Activated CD8-positive, alpha-beta memory T cell treated with anti-CD3 and anti-CD28 coated beads for 36 hours (primary cell): ENCODE measurements at regions not wholly inside any gene's neighbourhood (a gene's known extent, or its start where the extent isn't known, plus 50 kb on each side); places are given as distances from the start of the nearest gene placed in this dataset.
"Not testable (repeated sequence)": the region's sequence is repeated elsewhere in the genome, so short reads cannot be mapped to it uniquely, and the experiment has no call there.

ENCODE experiments used
- CTCF ChIA-PET: fragments of 350-600 bp; sonication (Branson Sonifier 250); formaldehyde crosslinking; loops from one replicate; lab custom pipeline; 2021; ENCODE audit warnings: antibody characterized with exemption; lab: Charles Lee
- POLR2A ChIA-PET: fragments of 350-600 bp; sonication (Branson Sonifier 250); formaldehyde crosslinking; loops from one replicate; lab custom pipeline; 2021; ENCODE audit warnings: antibody characterized with exemption; lab: Charles Lee

- ChIA-PET CTCF (no interaction called here), POLR2A (no interaction called here)
Observed at GRCh38 chr9:96108691-96109380, 193.1 kb downstream of the HSD17B3 start.

GRCh38 chr9:96107436-96107835 lies 194.5 kb downstream of the HSD17B3 start:
- ChIA-PET CTCF (no interaction called here), POLR2A (no interaction called here)

DNA sequence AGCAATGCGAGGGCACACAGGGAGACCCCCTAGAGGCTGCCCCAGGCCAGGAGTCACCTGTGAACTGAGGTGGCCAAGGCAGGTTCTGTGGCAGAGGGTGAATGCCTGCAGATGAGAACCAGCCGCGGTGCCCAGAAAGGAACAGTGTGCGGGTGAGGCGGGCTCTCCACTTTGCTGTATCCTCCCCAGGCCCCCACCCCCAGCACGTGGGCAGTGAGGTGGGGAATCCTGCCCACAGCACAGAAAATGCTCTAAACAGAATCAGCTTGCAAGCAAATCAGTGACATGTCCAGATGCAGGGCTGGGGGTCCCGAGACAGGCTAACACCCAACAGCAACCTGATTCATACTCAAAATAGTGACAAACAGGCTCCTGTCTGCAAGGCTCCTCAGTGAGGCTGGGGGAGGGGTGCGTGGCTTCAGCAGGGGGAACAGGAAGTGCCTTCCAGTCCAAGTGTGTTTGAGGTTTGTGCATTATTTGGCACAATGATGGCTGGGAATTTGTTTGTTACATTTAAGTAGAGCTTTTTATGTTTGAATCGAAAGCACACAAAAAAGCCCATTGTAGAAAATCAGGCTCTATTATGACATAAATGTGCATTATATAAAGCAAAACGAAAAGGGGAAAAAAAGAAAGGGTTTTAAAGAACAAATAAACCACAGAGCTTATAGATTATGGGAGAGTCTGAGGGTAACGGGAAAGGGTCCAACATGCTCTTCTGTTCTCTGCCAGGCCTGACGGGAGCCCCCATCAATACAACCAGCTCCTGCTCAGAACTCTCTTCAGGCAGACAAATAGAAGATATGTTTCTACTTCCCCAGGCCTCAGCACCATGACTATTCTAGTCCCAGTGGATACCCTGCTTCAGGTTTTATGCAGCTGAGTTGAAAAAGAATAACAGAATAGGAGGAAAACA lies 201.3 kb downstream of the HSD17B3 start:
- ChIA-PET CTCF (interaction anchor here (0.6 kb wide), 1 partner anchor 207 kb away, joined by 3 read pairs; no protein-coding TSS in a partner anchor), POLR2A (no interaction called here)

DNA sequence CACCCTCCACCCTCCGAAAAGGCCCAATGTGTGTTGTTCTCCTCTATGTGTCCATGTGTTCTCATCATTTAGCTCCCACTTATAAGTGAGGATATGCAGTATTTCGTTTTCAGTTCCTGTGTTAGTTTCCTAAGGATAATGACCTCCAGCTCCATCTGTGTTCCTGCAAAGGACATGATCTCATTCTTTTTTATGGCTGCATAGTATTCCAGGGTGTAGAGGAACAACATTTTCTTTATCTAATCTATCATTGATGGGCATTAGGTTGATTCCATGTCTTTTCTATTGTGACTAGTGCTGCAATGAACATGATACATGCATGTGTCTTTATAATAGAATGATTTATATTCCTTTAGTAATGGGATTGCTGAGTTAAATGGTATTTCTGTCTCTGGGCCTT lies 211.3 kb downstream of the HSD17B3 start:
- POLR2A ChIA-PET, CTCF ChIA-PET: not testable (repeated sequence)

GRCh38 chr9:96089452-96090085 lies 212.4 kb downstream of the HSD17B3 start:
- ChIA-PET POLR2A (no interaction called here), CTCF (interaction anchor here (0.7 kb wide), 1 partner anchor 234 kb away, joined by 3 read pairs; no protein-coding TSS in a partner anchor)

DNA sequence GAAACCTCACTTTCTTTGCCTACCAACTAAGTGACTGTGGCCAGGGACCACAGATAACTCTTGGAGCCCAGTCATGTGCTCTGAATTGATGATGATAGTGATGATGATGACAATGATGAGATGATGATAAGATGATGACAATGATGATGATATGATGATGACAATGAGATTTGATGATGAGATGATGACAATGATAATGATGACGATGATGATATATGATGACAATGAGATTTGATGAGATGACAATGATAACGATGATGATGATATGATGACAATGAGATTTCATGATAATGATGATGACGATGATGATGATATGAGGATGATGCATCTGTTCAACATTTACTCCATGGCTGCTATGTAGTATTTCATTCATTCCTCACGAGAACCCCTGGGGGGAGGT lies 213.0 kb downstream of the ERCC6L2 start:
- POLR2A ChIA-PET: no interaction called here
- CTCF ChIA-PET: no interaction called here

GRCh38 chr9:96087669-96088299 lies 212.3 kb downstream of the ERCC6L2 start:
- ChIA-PET CTCF (no interaction called here), POLR2A (no interaction called here)

DNA sequence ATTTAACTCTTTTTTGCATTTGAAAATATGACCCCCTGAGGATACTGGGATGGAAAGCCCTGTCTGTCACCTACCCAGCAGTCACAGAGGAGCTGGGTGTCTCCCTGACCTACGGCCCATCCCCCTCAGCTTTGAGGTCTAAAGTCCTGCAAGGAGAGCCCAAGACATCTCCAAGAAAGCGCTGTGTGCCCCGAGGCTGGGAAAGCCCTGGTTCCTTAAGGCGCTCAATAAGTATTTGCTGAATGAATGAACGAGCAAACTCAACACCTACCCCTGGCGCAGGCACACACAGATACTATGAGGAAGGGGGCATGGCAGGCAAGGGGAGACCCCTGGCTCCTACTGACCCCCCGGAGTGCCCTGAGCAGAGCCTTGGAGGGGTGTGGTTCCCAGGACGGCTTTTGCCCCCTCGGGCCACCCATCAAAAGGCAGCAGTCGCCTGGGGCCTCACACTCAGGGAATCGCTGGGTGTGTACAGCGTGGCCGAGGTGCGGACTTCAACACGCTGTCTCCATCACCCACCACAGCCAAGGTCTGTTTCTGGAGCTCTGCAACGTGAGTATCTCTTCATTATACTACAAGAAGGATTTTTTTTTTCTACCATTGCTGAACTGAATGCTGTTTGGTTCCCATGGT lies 211.6 kb downstream of the ERCC6L2 start:
- ChIA-PET POLR2A (no interaction called here), CTCF (no interaction called here)

- ChIA-PET POLR2A (no interaction called here), CTCF (no interaction called here)
Observed at GRCh38 chr9:96085491-96086143, 210.1 kb downstream of the ERCC6L2 start.

DNA sequence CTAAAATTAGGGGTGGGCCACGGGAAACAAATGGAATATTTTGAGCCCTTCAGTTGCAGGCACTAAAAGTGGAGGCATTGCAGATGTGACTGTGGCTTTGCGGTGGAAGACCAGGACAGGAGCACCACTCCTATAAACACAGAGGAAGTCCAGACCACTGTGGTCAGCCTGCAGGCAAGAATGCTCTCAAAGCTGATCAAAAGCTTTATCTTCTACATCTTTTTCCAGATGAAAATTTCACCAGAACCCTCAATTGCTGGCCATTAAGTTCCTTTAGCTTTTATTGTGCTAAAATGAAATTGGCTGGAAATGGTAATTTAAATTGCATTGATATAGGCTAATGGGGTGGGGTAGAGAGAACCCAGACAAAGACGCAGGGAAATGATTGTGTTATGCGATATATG lies 208.8 kb downstream of the ERCC6L2 start:
- CTCF ChIA-PET: interaction anchor here (0.5 kb wide), 1 partner anchor 109 kb away, joined by 6 read pairs; no protein-coding TSS in a partner anchor

GRCh38 chr9:96082516-96083232 lies 207.2 kb downstream of the ERCC6L2 start:
- ChIA-PET CTCF (no interaction called here), POLR2A (no interaction called here)

More for the DNA sequence above, 208.8 kb downstream of the ERCC6L2 start:
- POLR2A ChIA-PET: no interaction called here

DNA sequence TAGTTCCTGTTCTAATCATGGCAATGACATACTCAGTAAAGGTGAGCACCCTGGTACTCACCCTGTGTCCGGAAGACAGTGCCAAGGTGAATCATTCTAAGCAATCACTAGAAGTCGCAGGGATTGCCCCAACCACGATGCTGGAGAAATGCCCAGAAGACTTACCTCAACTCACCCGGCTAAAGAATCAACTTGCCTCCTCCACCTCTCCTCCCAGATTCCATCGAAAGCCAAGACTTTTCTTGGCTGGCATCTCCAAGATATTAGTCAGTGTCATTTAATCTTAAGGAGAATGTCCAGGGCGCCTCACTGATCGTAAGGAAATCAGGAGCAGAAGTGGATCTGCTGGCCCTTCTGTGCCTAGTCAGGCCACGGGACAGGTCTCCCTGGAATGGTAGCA lies 204.9 kb downstream of the ERCC6L2 start:
- CTCF ChIA-PET: no interaction called here
- POLR2A ChIA-PET: no interaction called here

DNA sequence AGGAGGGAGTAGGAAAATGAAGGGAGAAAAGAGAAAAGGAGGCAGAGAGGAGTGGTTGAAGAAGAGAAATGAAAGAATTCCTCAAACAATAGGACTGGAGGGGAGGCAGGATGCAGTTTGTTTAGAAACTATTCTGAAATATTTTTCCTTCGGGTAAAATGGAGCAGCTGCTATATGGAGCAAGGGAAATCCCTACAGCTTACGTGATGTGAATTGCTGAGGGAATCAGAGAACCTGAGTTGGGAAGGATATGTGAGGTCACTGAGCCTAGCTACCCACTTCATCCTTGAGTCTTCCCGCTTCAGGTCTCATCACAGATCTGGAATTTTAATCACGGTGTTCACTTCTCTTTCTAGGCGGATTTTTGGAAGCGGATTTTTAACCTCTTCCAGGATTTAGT lies 204.3 kb downstream of the ERCC6L2 start:
- CTCF ChIA-PET: no interaction called here

DNA sequence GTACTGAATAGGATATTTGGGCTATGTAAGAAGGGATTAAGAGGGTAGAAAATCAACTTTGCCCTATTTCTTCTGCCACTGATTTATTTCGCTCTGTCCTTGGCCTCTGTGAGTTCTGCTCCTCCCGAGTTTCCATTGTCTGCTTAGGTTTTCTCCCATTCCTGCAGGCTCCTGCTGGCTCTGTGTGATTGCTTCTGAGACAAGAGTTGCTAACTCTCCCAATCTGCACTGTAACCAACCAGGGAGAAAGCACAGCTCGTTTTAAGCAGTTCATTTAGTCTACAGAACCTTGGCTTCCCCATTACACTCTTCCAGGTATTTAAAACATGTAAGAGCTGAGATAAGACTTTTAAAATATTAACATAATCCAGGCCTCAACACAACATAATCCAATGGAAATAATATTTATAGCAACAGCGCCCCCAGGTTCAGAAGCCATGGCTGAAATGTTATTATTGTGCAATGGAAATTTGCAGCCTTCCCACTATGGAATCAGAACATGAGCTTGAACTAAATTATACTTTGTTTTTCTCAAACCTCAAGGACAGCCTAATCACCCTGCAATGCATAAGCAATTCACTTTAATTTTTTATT lies 203.5 kb downstream of the ERCC6L2 start:
- ChIA-PET CTCF (no interaction called here), POLR2A (no interaction called here)

More for the DNA sequence above, 204.3 kb downstream of the ERCC6L2 start:
- POLR2A ChIA-PET: no interaction called here

DNA sequence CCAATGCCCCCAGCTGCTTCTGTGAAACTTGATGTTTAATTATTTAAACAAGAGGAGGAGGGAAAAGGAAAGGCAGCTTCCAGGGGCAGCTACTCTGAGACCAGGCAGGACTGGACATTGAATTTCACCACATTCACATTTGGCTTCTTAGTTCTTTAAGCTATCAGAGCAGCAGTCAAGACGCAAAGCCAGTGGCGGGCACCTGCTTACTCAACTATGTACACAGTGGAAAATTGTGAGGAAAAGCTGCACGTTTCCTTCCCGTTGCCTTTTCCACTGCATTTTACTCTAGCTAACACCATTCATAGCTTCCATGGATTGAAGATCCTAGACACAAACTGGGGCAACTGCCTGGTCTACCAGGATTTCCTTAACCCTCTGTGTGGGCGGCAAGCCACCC lies 200.3 kb downstream of the ERCC6L2 start:
- CTCF ChIA-PET: interaction anchor here (0.6 kb wide), 1 partner anchor 528 kb away, joined by 3 read pairs; no protein-coding TSS in a partner anchor
- POLR2A ChIA-PET: no interaction called here

DNA sequence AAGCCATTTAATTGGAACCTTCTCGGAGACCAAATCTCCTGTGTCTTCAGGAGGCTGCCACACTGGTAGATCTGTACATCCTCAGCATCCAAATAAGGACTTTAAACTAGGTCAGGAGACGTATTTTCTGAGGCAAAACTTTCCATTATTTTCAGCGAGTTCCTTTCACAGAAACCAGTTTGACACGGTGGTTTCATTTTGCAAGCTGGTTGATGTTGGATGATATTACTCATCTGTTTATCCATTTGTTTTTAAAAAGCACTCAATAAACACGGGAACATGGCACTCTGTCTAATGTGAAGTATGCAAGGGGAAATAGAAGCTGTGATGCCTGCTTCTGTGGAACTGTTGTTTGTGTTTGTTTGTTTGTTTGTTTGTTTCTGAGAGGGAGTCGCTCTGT lies 199.6 kb downstream of the ERCC6L2 start:
- ChIA-PET CTCF (no interaction called here), POLR2A (interaction anchor here (0.6 kb wide), 1 partner anchor 141 kb away, joined by 3 read pairs; no protein-coding TSS in a partner anchor)
